OCI-LY7 (cell line): ENCODE measurements at regions not wholly inside any gene's neighbourhood (a gene's known extent, or its start where the extent isn't known, plus 50 kb on each side); places are given as distances from the start of the nearest gene placed in this dataset.

Experiments
- BruUV-seq: library from RNA; stranded (reverse); fragments of 400-500 nt; replicated peaks from 2 replicates; lab custom pipeline; 2021; lab: Mats Ljungman, UMichigan
- CTCF ChIA-PET: fragments of 300-600 bp; sonication (Branson Sonifier 250); formaldehyde crosslinking; loops from one replicate; lab custom pipeline; 2022; ENCODE audit warnings: antibody characterized with exemption; ENCODE audit not compliant: unreplicated experiment; lab: Charles Lee
- POLR2A ChIA-PET: fragments of 300-600 bp; sonication (Branson Sonifier 250); formaldehyde crosslinking; loops from one replicate; lab custom pipeline; 2022; ENCODE audit warnings: antibody characterized with exemption; lab: Charles Lee
- DNase-seq: peaks from one replicate; pipeline ENCODE4 v3.0.0-alpha.2; 2015; ENCODE audit warnings: low spot score
- H2AFZ ChIP-seq: fragments of 200-600 bp; sonication (generic), shearing (Covaris generic); 2 replicates; pipeline ENCODE4 v1.6.1; 2014; ENCODE audit warnings: mild to moderate bottlenecking, antibody characterized with exemption, low read length, moderate library complexity
- H3K27ac ChIP-seq: fragments of 200-600 bp; sonication (generic); 2 replicates; pipeline ENCODE4 v1.5.1; 2014; ENCODE audit warnings: mixed run types, low read depth, mild to moderate bottlenecking, moderate library complexity, low read length, inconsistent platforms; ENCODE audit not compliant: poor library complexity, severe bottlenecking
- H3K36me3 ChIP-seq: fragments of 200-600 bp; sonication (generic); 2 replicates; pipeline ENCODE4 v1.6.1; 2014; ENCODE audit warnings: mild to moderate bottlenecking, antibody characterized with exemption, low read length, moderate library complexity, mixed read lengths; ENCODE audit not compliant: insufficient read depth
- H3K4me1 ChIP-seq: fragments of 200-600 bp; sonication (generic); 2 replicates; pipeline ENCODE4 v1.5.1; 2014; ENCODE audit warnings: mild to moderate bottlenecking, low read length; ENCODE audit not compliant: insufficient read depth, poor library complexity, severe bottlenecking
- H3K4me2 ChIP-seq: fragments of 200-600 bp; sonication (generic); 2 replicates; pipeline ENCODE4 v1.6.1; 2014; ENCODE audit warnings: mild to moderate bottlenecking, low read length
- H3K4me3 ChIP-seq: fragments of 200-600 bp; sonication (generic); 2 replicates; pipeline ENCODE4 v1.5.1; 2014; ENCODE audit warnings: mild to moderate bottlenecking, low read depth, low read length; ENCODE audit not compliant: poor library complexity, severe bottlenecking
- H3K79me2 ChIP-seq: fragments of 200-600 bp; sonication (generic); 2 replicates; pipeline ENCODE4 v1.6.1; 2016; ENCODE audit warnings: low read depth, mild to moderate bottlenecking, low read length, moderate library complexity, mixed read lengths; ENCODE audit not compliant: insufficient read depth
- H3K9me2 ChIP-seq: fragments of 200-600 bp; sonication (generic); 2 replicates; pipeline ENCODE4 v1.6.1; 2016; ENCODE audit warnings: mild to moderate bottlenecking, low read length, mixed read lengths; ENCODE audit not compliant: insufficient read depth
- H3K9me3 ChIP-seq: fragments of 200-600 bp; sonication (generic); 2 replicates; pipeline ENCODE4 v1.6.1; 2014; ENCODE audit warnings: mild to moderate bottlenecking, mixed run types, low read length, mixed read lengths
- H4K20me1 ChIP-seq: fragments of 200-600 bp; sonication (generic); 2 replicates; pipeline ENCODE4 v1.6.1; 2014; ENCODE audit warnings: mild to moderate bottlenecking, antibody characterized with exemption, low read length, moderate library complexity, mixed read lengths; ENCODE audit not compliant: insufficient read depth
- EZH2phosphoT487 ChIP-seq: fragments of 200-600 bp; sonication (generic); IDR thresholded peaks from 2 replicates; pipeline ENCODE4 v1.6.1; 2018; ENCODE audit warnings: low read depth, borderline replicate concordance, mild to moderate bottlenecking, mixed run types, antibody characterized with exemption, low read length, moderate library complexity, mixed read lengths
- intact Hi-C: fragments of 100-400 bp; cut with micrococcal nuclease; formaldehyde crosslinking; loops from one replicate; pipeline ENCODE4 v1.10.0; 2022; ENCODE audit not compliant: unreplicated experiment
- TF ChIP-seq, protein P1 (sequence below): fragments of 200-600 bp; sonication (generic); conservative IDR thresholded peaks from 2 replicates; pipeline ENCODE4 v1.5.1; 2014; ENCODE audit warnings: mild to moderate bottlenecking, antibody characterized with exemption, low read length, moderate library complexity, mixed read lengths

DNA sequence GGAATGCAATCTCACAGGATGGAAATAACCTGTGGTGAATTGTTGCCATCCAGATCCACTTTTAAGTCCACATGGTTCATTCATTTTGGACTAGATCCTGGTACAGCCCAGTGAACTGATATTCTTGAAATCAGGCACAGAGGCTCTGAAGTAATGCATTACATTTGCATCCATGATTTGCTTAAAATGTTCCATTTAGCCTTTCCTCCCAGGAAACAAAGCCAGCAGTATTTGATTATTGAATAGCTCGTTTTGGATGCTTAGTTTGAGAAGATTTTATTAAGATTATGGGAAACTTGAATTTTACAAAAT, 995.8 kb upstream of the CDH2 start:
- Histone ChIP-seq H3K4me1 (no peaks in the 10 kb centered on the region), H3K27ac (no peak overlapping the region), H3K9me3 (no peaks in the 10 kb centered on the region), H3K4me2 (no peak overlapping the region), H3K4me3 (no peak overlapping the region), H3K9me2 (no peaks in the 10 kb centered on the region), H2AFZ (no peak overlapping the region), H4K20me1 (no peaks in the 10 kb centered on the region), H3K79me2 (no peaks in the 10 kb centered on the region), H3K36me3 (no peaks in the 10 kb centered on the region)
- TF ChIP-seq, protein P1, sequence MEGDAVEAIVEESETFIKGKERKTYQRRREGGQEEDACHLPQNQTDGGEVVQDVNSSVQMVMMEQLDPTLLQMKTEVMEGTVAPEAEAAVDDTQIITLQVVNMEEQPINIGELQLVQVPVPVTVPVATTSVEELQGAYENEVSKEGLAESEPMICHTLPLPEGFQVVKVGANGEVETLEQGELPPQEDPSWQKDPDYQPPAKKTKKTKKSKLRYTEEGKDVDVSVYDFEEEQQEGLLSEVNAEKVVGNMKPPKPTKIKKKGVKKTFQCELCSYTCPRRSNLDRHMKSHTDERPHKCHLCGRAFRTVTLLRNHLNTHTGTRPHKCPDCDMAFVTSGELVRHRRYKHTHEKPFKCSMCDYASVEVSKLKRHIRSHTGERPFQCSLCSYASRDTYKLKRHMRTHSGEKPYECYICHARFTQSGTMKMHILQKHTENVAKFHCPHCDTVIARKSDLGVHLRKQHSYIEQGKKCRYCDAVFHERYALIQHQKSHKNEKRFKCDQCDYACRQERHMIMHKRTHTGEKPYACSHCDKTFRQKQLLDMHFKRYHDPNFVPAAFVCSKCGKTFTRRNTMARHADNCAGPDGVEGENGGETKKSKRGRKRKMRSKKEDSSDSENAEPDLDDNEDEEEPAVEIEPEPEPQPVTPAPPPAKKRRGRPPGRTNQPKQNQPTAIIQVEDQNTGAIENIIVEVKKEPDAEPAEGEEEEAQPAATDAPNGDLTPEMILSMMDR: no peak
- no peak for TF ChIP-seq EZH2phosphoT487
- ChIA-PET POLR2A (no interaction called here), CTCF (no interaction called here)
- no peak for DNase-seq
- no TSS peak for BruUV-seq
- intact Hi-C loops: no loop called here

DNA sequence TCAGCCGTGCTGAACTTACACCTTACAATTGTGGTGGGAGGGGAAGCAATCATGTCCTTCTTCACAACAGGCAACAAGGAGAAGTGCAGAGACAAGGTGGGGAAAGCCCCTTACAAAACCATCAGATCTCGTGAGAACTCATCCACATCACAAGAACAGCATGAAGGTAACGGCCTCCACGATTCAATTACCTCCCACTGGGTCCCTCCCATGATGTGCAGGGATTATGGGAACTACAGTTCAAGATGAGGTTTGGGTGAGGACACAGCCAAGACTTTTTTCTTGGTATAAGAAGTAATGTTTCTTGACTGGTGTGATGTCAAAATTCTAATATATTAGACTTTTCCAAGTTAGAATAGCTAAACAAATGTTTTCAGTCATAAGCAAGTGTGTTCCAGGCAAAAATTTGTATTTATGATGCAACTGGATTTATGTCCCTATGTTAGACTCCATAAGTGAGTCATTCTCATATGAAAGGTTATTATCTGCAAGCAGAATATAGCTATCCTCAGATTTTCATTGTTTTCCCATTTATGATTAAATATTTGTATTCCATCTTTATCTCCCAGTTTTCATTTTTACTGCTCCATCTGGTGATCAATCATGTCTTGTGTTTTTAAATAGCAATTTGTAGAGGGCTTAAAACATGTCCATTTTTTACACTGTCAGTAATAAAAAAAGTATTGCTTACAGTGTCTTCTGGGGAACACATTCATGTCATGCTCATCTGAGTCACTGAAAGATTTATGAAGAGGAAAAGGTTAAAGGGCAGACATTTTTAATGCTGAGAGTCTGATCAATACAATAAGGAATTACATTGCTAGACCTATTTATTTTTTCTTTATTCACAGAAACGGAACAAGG, 995.2 kb upstream of the CDH2 start:
- Histone ChIP-seq H3K9me3 (no peaks in the 10 kb centered on the region), H3K79me2 (no peaks in the 10 kb centered on the region), H2AFZ (no peak overlapping the region), H3K4me3 (no peak overlapping the region), H3K4me1 (no peaks in the 10 kb centered on the region), H3K27ac (no peak overlapping the region), H3K9me2 (no peaks in the 10 kb centered on the region), H3K36me3 (no peaks in the 10 kb centered on the region), H4K20me1 (no peaks in the 10 kb centered on the region), H3K4me2 (no peak overlapping the region)
- DNase-seq: no peak
- TF ChIP-seq EZH2phosphoT487: no peak
- TF ChIP-seq, protein P1: no peak
- CTCF ChIA-PET: no interaction called here
- intact Hi-C loops: no loop called here
- POLR2A ChIA-PET: no interaction called here
- BruUV-seq: no TSS peak

DNA sequence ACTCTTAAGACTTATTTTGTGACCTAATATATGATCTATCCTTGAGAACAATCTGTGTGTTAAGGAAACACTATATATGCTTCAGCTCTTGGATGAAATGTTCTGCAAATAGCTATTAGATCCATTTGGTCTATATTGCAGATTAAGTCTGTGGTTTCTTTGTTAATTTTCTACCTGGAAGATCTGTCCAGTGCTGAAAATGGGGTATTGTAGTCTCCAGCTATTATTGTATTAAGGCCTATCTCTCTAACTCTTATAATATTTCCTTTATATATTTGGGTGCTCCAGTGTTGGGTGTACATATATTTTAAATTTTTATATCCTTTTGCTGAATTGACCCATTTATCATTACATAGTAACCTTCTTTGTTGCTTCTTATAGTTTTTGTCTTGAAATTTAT, 992.7 kb upstream of the CDH2 start:
- no peak for TF ChIP-seq EZH2phosphoT487
- TF ChIP-seq, protein P1: no peak
- no peak for DNase-seq
- no peaks in the 10 kb centered on the region for H3K36me3 ChIP-seq

More for the DNA sequence above, 992.7 kb upstream of the CDH2 start:
- Histone ChIP-seq H2AFZ (no peak overlapping the region), H3K4me3 (no peak overlapping the region), H4K20me1 (no peaks in the 10 kb centered on the region), H3K9me2 (no peaks in the 10 kb centered on the region), H3K4me2 (no peak overlapping the region), H3K79me2 (no peaks in the 10 kb centered on the region), H3K4me1 (no peaks in the 10 kb centered on the region), H3K27ac (no peak overlapping the region), H3K9me3 (no peaks in the 10 kb centered on the region)
- no TSS peak for BruUV-seq
- ChIA-PET CTCF (no interaction called here), POLR2A (no interaction called here)
- intact Hi-C loops: no loop called here
